Adrenal gland (tissue), 5 donors: ENCODE measurements at regions not wholly inside any gene's neighbourhood (a gene's known extent, or its start where the extent isn't known, plus 50 kb on each side); places are given as distances from the start of the nearest gene placed in this dataset.

Experiments used
- CTCF ChIP-seq, 6 experiments: fragments of 450-650 bp in 4 of 6; fragments of 200-600 bp in 2 of 6; sonication (generic) in 1 of 6; IDR thresholded peaks; 1 replicate in 5 of 6; 2 replicates in 1 of 6; pipeline versions ENCODE4 v1.5.1 to v1.8.0; 2016 to 2021; ENCODE audit warnings: antibody characterized with exemption in 6 of 6, mild to moderate bottlenecking in 2 of 6, moderate library complexity in 1 of 6
- POLR2A ChIP-seq, 2 donors: fragments of 450-650 bp; IDR thresholded peaks; one replicate each; pipeline ENCODE4 v1.6.1; 2017; ENCODE audit warnings: antibody characterized with exemption in 2 of 2, mild to moderate bottlenecking in 2 of 2, moderate library complexity in 1 of 2
- donor health status: DM: no; HTN: no; CAD: no.

DNA sequence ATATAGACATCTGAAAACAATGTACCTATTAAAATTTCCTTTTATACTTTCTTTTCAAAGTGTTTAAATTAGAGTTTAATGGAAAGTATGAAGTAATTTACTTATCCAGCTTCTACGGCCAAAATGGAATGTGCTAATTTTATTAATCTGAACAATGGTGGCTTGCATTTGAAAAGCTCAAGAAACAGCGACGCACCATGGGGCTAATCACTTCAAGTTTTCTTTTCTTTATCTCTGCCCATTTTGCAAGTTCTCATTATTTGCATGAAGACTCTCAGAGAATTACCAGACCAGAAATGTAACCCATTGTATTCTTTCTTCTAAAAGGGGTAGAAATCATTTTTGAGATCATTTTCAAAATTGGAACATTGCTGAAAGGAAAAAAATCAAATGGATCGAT lies 204.0 kb upstream of the STARD13 start:
- no peak for TF ChIP-seq POLR2A (IDR thresholded peaks at IDR 0.05)
- no peak for TF ChIP-seq CTCF (IDR thresholded peaks at IDR 0.05)
